Fibroblast of lung (primary cell): ENCODE measurements at regions not wholly inside any gene's neighbourhood (a gene's known extent, or its start where the extent isn't known, plus 50 kb on each side); places are given as distances from the start of the nearest gene placed in this dataset.

Experiments
- DNase-seq, 2 donors: peaks; one replicate each; pipeline versions ENCODE4 v3.0.0 to v3.0.0-alpha.2; 2010; ENCODE audit warnings: low read depth in 2 of 2
- H2AFZ ChIP-seq: 2 replicates; pipeline ENCODE4 v1.5.1; 2012; ENCODE audit warnings: low read length, control low read depth, inconsistent platforms
- H3K27ac ChIP-seq: 2 replicates; pipeline ENCODE4 v1.5.1; 2011; ENCODE audit warnings: low read length, control low read depth; ENCODE audit not compliant: insufficient read depth
- H3K27me3 ChIP-seq: 2 replicates; pipeline ENCODE4 v1.5.1; 2011; ENCODE audit warnings: mild to moderate bottlenecking, low read length; ENCODE audit not compliant: control insufficient read depth, insufficient read depth
- H3K36me3 ChIP-seq: 2 replicates; pipeline ENCODE4 v1.5.1; 2011; ENCODE audit warnings: low read length; ENCODE audit not compliant: control insufficient read depth, insufficient read depth
- H3K4me1 ChIP-seq: 2 replicates; pipeline ENCODE4 v1.5.1; 2011; ENCODE audit warnings: low read length; ENCODE audit not compliant: control insufficient read depth, insufficient read depth; ENCODE audit errors: extremely low read depth
- H3K4me2 ChIP-seq: 2 replicates; pipeline ENCODE4 v1.5.1; 2011; ENCODE audit warnings: low read length, control low read depth; ENCODE audit not compliant: insufficient read depth; ENCODE audit errors: extremely low read depth
- H3K4me3 ChIP-seq, 4 experiments: fragments of 200-600 bp in 1 of 4; sonication (generic) in 1 of 4; replicated peaks in 1 of 4; 2 replicates each; pipeline ENCODE4 v1.5.1; 2011 to 2016; ENCODE audit warnings: low read length in 4 of 4, low read depth in 3 of 4, mild to moderate bottlenecking in 3 of 4, control low read depth in 2 of 4, inconsistent platforms in 1 of 4, mixed read lengths in 1 of 4; ENCODE audit not compliant: insufficient read depth in 1 of 4; ENCODE audit errors: control extremely low read depth in 1 of 4
- H3K79me2 ChIP-seq: 2 replicates; pipeline ENCODE4 v1.5.1; 2012; ENCODE audit warnings: mild to moderate bottlenecking, low read length, inconsistent platforms; ENCODE audit not compliant: control insufficient read depth, insufficient read depth
- H3K9ac ChIP-seq: 2 replicates; pipeline ENCODE4 v1.5.1; 2011; ENCODE audit warnings: mild to moderate bottlenecking, low read length, control low read depth; ENCODE audit not compliant: insufficient read depth
- H3K9me3 ChIP-seq: 2 replicates; pipeline ENCODE4 v1.5.1; 2012; ENCODE audit warnings: low read depth, low read length; ENCODE audit not compliant: control insufficient read depth, insufficient read depth
- H4K20me1 ChIP-seq: 2 replicates; pipeline ENCODE4 v1.5.1; 2011; ENCODE audit warnings: low read length; ENCODE audit not compliant: control insufficient read depth, insufficient read depth; ENCODE audit errors: extremely low read depth
- CTCF ChIP-seq, 2 donors: IDR thresholded peaks in 1 of 2; conservative IDR thresholded peaks in 1 of 2; 1 replicate in 1 of 2; 2 replicates in 1 of 2; pipeline ENCODE4 v1.5.1; 2011 to 2012; ENCODE audit warnings: low read length in 2 of 2, control low read depth in 1 of 2, inconsistent platforms in 1 of 2, low read depth in 1 of 2, mild to moderate bottlenecking in 1 of 2
- EZH2 ChIP-seq: IDR thresholded peaks from 2 replicates; pipeline ENCODE4 v1.5.1; 2012; ENCODE audit warnings: low read length, control low read depth, mild to moderate bottlenecking; ENCODE audit errors: missing control alignments

GRCh38 chr17:71600137-71600789, 520.6 kb upstream of the SOX9 start:
- H3K9me3 ChIP-seq = no peaks in the 10 kb centered on the region
- H3K79me2 ChIP-seq = no peaks in the 10 kb centered on the region
- H2AFZ ChIP-seq = peak overlapping the region; percentile 27
- H3K27ac ChIP-seq = no peak overlapping the region
- no peak overlapping the region for H3K9ac ChIP-seq
- H3K4me2 ChIP-seq = peak overlapping the region; percentile 13
- no peaks in the 10 kb centered on the region for H3K4me1 ChIP-seq
- peak overlapping the region in 1 of 4 experiments; percentile 19 for H3K4me3 ChIP-seq
- TF ChIP-seq CTCF (conservative IDR thresholded peaks at IDR 0.05 in 1 of 2, IDR thresholded peaks at IDR 0.05 in 1 of 2; ENCODE audit: low read depth in 1 of 2, low read length in 2 of 2) = no peak
- no peak for TF ChIP-seq EZH2
- H3K27me3 ChIP-seq = no peaks in the 10 kb centered on the region
- no peaks in the 10 kb centered on the region for H3K36me3 ChIP-seq
- peak in 1 of 2 donors; percentile 37 for DNase-seq
- no peaks in the 10 kb centered on the region for H4K20me1 ChIP-seq

GRCh38 chr17:71601894-71602504, 518.8 kb upstream of the SOX9 start:
- no peak for DNase-seq
- Histone ChIP-seq H3K4me1 (no peaks in the 10 kb centered on the region), H3K9me3 (no peaks in the 10 kb centered on the region), H4K20me1 (no peaks in the 10 kb centered on the region), H3K4me3 (no peak overlapping the region), H3K36me3 (no peaks in the 10 kb centered on the region), H3K27me3 (no peaks in the 10 kb centered on the region), H3K79me2 (no peaks in the 10 kb centered on the region), H3K27ac (no peak overlapping the region), H3K4me2 (no peak overlapping the region), H2AFZ (no peak overlapping the region), H3K9ac (no peak overlapping the region)
- TF ChIP-seq CTCF (conservative IDR thresholded peaks at IDR 0.05 in 1 of 2, IDR thresholded peaks at IDR 0.05 in 1 of 2; ENCODE audit: low read depth in 1 of 2, low read length in 2 of 2) (no peak), EZH2 (no peak)

DNA sequence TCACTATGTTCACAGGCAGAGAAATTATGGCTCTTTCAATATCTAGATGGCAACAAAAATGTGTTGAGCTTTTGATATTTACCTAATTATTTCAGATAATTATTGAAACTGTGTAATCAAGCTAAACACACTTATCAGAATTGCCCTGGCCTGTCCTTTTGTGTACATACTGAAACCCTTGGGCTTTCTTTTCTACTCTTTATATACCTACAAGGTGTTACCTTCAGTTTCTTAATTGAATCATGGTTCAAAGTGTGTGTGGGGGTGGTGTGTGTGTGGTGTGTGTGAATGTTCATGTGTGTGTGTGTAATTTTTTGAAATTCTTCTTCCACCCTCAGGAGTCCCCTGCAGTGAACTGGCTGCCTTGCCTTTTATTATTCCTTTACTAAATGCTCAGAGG, 506.8 kb upstream of the SOX9 start:
- no peak overlapping the region for H3K4me3 ChIP-seq
- H3K4me1 ChIP-seq = no peaks in the 10 kb centered on the region
- H3K27ac ChIP-seq = no peak overlapping the region
- no peak for DNase-seq
- no peak overlapping the region for H2AFZ ChIP-seq
- H3K27me3 ChIP-seq = no peaks in the 10 kb centered on the region
- no peaks in the 10 kb centered on the region for H3K36me3 ChIP-seq
- TF ChIP-seq CTCF (conservative IDR thresholded peaks at IDR 0.05 in 1 of 2, IDR thresholded peaks at IDR 0.05 in 1 of 2; ENCODE audit: low read depth in 1 of 2, low read length in 2 of 2) (no peak), EZH2 (no peak)
- no peak overlapping the region for H3K9ac ChIP-seq
- no peak overlapping the region for H3K4me2 ChIP-seq
- no peaks in the 10 kb centered on the region for H3K79me2 ChIP-seq
- H4K20me1 ChIP-seq = no peaks in the 10 kb centered on the region
- H3K9me3 ChIP-seq = no peaks in the 10 kb centered on the region
